8988T (cell line): ENCODE measurements at regions not wholly inside any gene's neighbourhood (a gene's known extent, or its start where the extent isn't known, plus 50 kb on each side); places are given as distances from the start of the nearest gene placed in this dataset.

Experiments used
- DNase-seq: peaks from one replicate; pipeline ENCODE4 v3.0.0; 2011

- no peak for DNase-seq
Measured at GRCh38 chr17:55632893-55633292, 89.8 kb downstream of the TMEM100 start.

DNA sequence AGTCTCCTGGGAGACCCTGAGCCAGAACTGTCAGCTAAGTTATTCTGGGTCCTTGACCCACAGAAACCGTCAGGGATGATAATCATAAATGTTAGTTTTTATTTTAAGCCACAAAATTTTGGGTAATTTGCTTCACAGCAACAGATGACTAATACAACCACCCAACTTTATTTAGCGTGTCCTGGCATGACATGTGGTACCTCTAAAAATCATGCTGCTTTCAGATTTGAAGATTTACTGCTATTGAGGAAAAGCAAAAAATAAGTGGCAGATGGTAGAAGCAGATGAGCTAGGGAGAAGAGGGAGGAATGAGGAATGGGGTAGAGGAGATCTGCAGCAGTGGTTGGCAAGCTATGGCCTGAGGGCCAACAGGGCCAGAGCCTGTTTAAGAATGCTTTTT lies 90.4 kb downstream of the TMEM100 start:
- DNase-seq = no peak

- DNase-seq = no peak
Measured at GRCh38 chr17:55629995-55630394, 92.7 kb downstream of the TMEM100 start.

DNA sequence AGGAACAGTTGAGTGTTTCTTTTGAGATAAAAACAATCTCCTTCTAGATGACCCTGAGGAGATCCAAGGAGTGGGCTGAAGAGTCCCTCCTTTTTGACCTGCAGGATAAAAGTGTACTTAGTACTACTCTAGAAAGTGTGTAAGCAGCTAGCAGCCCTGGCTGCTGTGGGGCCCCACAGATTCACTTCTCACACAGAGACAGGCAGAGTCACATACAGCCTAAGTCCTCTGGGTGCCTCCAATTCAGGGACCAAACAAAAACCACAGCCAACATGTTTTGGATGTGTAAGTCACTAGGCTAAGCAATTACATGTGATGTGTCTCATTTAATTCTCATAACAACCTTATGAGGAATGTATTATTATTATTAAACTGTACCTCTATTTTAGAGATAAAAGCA lies 97.1 kb downstream of the TMEM100 start:
- no peak for DNase-seq

DNA sequence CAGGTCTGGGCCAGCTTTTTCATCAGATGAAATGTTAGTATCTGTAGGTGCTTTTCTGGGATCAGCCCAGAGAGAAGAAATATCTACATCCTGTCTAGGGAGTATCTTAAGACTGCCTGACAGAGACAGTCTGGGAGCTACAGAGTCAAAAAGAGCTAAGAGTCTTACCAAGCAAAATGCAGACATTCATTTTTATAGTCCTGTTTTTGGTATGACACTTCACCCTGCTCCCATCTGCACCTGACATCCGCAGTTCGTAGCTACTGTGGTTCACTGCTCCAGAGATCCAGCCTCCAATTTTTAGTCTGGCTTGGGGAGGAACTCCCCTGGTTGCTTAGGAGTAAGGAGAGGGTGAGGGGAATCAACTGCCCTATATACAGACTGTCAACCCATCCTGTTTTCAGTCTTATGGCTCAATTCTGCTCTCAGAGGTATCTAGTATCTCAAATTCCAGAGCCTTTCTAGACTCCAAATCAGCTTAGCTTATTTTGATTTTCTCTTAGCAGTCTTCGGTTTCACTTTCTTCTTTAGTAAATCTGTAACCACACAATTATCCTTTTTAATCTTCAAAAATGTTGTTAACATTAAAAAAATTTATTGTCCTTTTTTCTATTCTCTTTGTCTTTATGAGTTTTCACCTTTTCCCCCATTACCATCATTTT lies 97.8 kb downstream of the TMEM100 start:
- DNase-seq = no peak

GRCh38 chr17:55622547-55622946 lies 100.1 kb downstream of the TMEM100 start:
- no peak for DNase-seq

GRCh38 chr17:55620945-55621344 lies 101.7 kb downstream of the TMEM100 start:
- no peak for DNase-seq

- no peak for DNase-seq
Measured at GRCh38 chr17:55620023-55620422, 102.6 kb downstream of the TMEM100 start.

GRCh38 chr17:55617441-55617840 lies 105.2 kb downstream of the TMEM100 start:
- no peak for DNase-seq

GRCh38 chr17:55614061-55614460 lies 102.8 kb upstream of the SMIM36 start:
- DNase-seq = no peak

DNA sequence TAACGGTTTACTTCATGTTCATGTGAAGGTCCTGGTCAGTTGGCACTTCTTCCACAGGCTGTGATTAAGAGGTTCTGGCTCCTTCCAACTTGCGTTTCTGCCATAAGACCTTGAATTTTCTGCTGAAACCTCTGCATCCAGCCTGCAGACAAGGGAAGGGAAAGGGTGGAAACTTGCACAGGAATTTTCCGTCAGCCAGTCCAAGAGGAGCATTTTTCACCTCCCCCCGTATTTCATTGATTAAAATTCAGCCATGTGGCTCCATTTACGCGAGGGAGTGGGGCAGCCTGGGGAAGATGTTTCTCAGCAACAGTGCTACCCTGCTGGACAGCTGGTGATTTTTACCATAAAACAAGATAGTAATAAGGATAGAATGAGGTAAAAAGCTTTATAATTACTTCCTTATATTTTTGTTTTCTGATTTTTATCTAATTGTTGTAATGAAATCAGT lies 101.5 kb upstream of the SMIM36 start:
- DNase-seq = no peak

GRCh38 chr17:55607731-55608341 lies 96.6 kb upstream of the SMIM36 start:
- no peak for DNase-seq

GRCh38 chr17:55606488-55606815 lies 95.2 kb upstream of the SMIM36 start:
- no peak for DNase-seq

DNA sequence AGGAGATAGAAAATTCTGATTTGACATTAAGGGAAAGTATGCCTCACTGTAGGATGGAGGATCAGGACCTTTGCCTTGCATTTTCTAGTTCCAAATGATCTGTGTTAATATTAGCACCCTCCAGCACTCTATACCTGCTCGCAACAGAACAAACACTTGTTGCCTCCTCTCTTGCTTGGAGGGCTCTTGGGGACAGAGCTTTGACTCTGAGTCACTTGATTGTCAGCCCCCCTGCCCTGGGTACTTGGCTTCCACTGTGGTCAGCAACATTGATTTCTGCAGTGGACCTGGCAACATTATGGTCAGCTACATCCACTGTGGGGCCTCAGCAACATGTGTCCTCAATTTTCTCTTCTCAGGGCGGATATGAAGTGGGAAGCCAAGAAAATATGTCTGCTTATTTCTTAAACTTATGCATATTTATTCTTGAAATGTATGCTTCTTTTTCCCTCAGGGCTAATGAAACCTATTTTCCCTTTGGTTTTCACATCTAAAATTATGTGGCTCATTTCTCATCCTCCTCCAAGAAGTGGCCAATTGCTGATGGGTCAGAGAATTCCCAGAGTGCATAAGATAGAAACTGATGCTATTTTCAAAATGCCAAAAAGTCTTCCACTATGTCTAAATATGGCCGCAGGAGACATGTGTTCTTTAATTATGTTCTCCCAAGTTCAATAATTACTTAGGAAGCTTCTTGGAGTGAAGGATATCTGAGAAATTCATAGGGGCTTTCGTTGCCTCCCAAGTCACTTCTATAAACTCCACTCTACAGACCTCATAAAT lies 94.6 kb upstream of the SMIM36 start:
- no peak for DNase-seq

- no peak for DNase-seq
Measured at GRCh38 chr17:55601874-55602364, 90.7 kb upstream of the SMIM36 start.

GRCh38 chr17:55598495-55598894 lies 87.2 kb upstream of the SMIM36 start:
- DNase-seq = no peak

DNA sequence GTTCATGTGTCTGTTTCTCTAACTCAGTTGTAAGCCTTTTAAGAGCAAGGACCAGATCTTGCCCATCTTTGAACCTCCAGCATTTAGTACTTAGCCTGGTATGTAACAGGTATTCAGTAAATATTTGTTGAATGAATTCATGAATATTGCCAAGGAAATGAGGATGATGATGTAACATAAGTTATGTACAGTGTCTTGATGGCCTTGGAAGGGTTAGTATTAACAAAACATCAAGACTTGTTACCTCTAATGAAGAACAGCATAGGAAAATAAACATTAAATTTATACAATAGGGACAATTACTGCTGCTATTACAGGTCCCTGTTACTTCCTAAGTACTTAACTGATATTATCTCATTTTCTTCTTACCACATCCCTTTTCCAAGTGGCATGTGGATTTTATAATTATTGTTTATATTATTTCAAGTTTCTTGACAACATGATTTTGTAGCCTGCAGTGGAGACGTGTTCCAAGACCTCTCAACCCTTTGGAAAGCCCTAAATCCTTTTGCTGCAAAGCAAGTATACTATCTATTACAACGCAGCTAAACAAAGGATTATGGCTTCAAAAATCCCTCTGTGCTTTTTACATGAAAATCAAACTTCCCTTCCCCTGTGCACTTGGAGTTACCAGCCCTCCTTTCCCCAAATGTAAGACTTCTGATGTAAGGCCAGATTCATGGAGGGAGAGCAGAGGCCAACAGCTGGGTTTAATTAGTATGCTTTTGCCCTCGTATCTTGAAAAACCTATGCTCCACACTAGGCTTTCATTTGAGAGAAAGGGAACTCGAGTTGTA lies 77.4 kb upstream of the SMIM36 start:
- DNase-seq = no peak

GRCh38 chr17:55587608-55588139 lies 76.4 kb upstream of the SMIM36 start:
- no peak for DNase-seq

- DNase-seq = no peak
Measured at GRCh38 chr17:55585629-55586028, 74.4 kb upstream of the SMIM36 start.

- DNase-seq = no peak
Measured at GRCh38 chr17:55584861-55585260, 73.6 kb upstream of the SMIM36 start.

DNA sequence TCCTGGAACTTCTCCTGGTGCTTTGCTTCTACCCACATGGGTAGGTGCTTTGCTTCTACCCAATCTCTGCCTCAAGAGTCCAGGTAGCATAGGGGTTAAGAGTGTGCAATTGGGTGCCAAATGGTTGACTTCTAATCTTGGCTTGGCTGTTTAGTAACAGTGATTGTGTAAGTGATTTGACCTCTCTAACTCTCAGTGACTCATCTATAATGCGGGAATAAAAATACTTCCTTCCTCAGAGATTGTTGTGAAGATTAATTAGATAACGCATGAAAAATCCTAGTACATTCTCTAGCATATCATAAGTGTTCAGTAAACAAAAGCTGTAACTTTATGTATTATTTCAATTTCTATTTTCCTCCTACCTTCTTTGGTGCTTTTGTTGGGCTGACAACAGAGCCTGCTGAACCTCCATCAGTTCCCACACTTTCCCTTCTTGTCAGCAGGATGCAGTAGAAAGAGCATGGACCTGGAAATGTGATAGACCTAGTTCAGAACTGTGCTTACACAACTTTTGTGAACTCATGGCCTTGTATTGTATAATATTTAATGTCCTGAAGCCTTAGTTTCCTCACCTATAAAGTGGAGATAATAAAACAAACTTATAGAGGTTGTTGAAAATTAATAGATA lies 72.9 kb upstream of the SMIM36 start:
- DNase-seq = no peak

- DNase-seq = no peak
Measured at GRCh38 chr17:55582897-55583296, 71.6 kb upstream of the SMIM36 start.
